ENCODE measurements at regions not wholly inside any gene's neighbourhood (a gene's known extent, or its start where the extent isn't known, plus 50 kb on each side); places are given as distances from the start of the nearest gene placed in this dataset.

GRCh38 chr3:96631050-96631449 lies 183.3 kb upstream of the EPHA6 start (continued):
- TF ChIP-seq PRDM15 (CRISPR knock-in tag; IDR thresholded peaks at IDR 0.05) (no peak), SMAD4 (CRISPR knock-in tag; IDR thresholded peaks at IDR 0.05) (no peak), NFYB (CRISPR knock-in tag; conservative IDR thresholded peaks at IDR 0.05; ENCODE audit: low read depth) (no peak), NR3C1 (CRISPR knock-in tag; conservative IDR thresholded peaks at IDR 0.05; ENCODE audit: low read depth) (no peak), CBFB (CRISPR knock-in tag; IDR thresholded peaks at IDR 0.05; ENCODE audit: low read depth) (no peak), ZNF232 (CRISPR knock-in tag; IDR thresholded peaks at IDR 0.05) (no peak), IRF2 (CRISPR knock-in tag; IDR thresholded peaks at IDR 0.05; ENCODE audit: borderline replicate concordance, low read depth) (no peak), ZNF423 (CRISPR knock-in tag; IDR thresholded peaks at IDR 0.05) (no peak)

GRCh38 chr3:96646596-96646995 lies 167.8 kb upstream of the EPHA6 start:
- no peaks in the 10 kb centered on the region for H3K27me3 Mint-ChIP-seq (ENCODE audit: low read depth)
- CTCF ChIA-PET, result no interaction called here
- no peak for TF ChIP-seq GABPB1 (CRISPR knock-in tag; IDR thresholded peaks at IDR 0.05)
- no peak for TF ChIP-seq ESRRA (CRISPR knock-in tag; IDR thresholded peaks at IDR 0.05; ENCODE audit: borderline replicate concordance)
- TF ChIP-seq ARID4B (CRISPR knock-in tag; IDR thresholded peaks at IDR 0.05; ENCODE audit: borderline replicate concordance), result no peak
- TF ChIP-seq NFE2L1 (CRISPR knock-in tag; IDR thresholded peaks at IDR 0.05), result no peak
- TF ChIP-seq AR (CRISPR knock-in tag; IDR thresholded peaks at IDR 0.05), result no peak
- no peak for TF ChIP-seq FOXJ3 (CRISPR knock-in tag; IDR thresholded peaks at IDR 0.05; ENCODE audit: borderline replicate concordance)
- TF ChIP-seq ZBTB43 (CRISPR knock-in tag; IDR thresholded peaks at IDR 0.05), result no peak
- TF ChIP-seq E2F5 (CRISPR knock-in tag; IDR thresholded peaks at IDR 0.05), result no peak
- TF ChIP-seq ERG (CRISPR knock-in tag; IDR thresholded peaks at IDR 0.05), result no peak
- TF ChIP-seq SOX15 (CRISPR knock-in tag; IDR thresholded peaks at IDR 0.05), result no peak
- no peak for TF ChIP-seq FOXP4 (CRISPR knock-in tag; IDR thresholded peaks at IDR 0.05)
- TF ChIP-seq MAX (CRISPR knock-in tag; IDR thresholded peaks at IDR 0.05), result no peak
- no peak for TF ChIP-seq SMAD4 (CRISPR knock-in tag; IDR thresholded peaks at IDR 0.05)

More at GRCh38 chr3:96646596-96646995, 167.8 kb upstream of the EPHA6 start:
- Mint-ChIP-seq H3K9me3 (peaks cover 17% of the 10 kb centered on the region), H3K4me3 (no peak overlapping the region), H3K36me3 (no peaks in the 10 kb centered on the region), H3K27ac (no peak overlapping the region), H3K4me1 (peaks cover 22% of the 10 kb centered on the region)
- POLR2A ChIA-PET, result no interaction called here
- ATAC-seq, result no peak
- no peak for DNase-seq (ENCODE audit: low spot score)

Measured in WTC11 (cell line).